Uterus (tissue), 3 donors: ENCODE measurements at regions not wholly inside any gene's neighbourhood (a gene's known extent, or its start where the extent isn't known, plus 50 kb on each side); places are given as distances from the start of the nearest gene placed in this dataset.

Source experiments
- DNase-seq, 2 donors: peaks; one replicate each; pipeline ENCODE4 v3.0.0-alpha.2; 2019 to 2020
- H3K27ac ChIP-seq, 2 donors: fragments of 200-600 bp; sonication (generic); 1 replicate in 1 of 2; 2 replicates in 1 of 2; pipeline ENCODE4 v1.5.1; 2016 to 2018
- H3K27me3 ChIP-seq, 2 donors: fragments of 200-600 bp; sonication (generic); one replicate each; pipeline ENCODE4 v1.5.1; 2018 to 2019; ENCODE audit warnings: control low read depth in 1 of 2
- H3K36me3 ChIP-seq, 2 donors: fragments of 200-600 bp; sonication (generic); one replicate each; pipeline ENCODE4 v1.5.1; 2019; ENCODE audit warnings: control low read depth in 1 of 2
- H3K4me1 ChIP-seq, 2 donors: fragments of 200-600 bp; sonication (generic); one replicate each; pipeline ENCODE4 v1.5.1; 2018 to 2019; ENCODE audit warnings: control low read depth in 1 of 2
- H3K4me3 ChIP-seq, 2 donors: fragments of 200-600 bp; sonication (generic); 1 replicate in 1 of 2; 2 replicates in 1 of 2; pipeline ENCODE4 v1.5.1; 2018 to 2019; ENCODE audit warnings: mild to moderate bottlenecking in 1 of 2
- H3K9me3 ChIP-seq, 2 donors: fragments of 200-600 bp; sonication (generic); one replicate each; pipeline ENCODE4 v1.5.1; 2019; ENCODE audit warnings: control low read depth in 1 of 2
- POLR2A ChIP-seq, 2 donors: fragments of 450-650 bp; IDR thresholded peaks; one replicate each; pipeline ENCODE4 v1.6.1; 2016; ENCODE audit warnings: antibody characterized with exemption in 2 of 2, mild to moderate bottlenecking in 1 of 2, moderate library complexity in 1 of 2
- intact Hi-C: fragments of 100-400 bp; cut with DNase I; formaldehyde crosslinking; loops from one replicate; pipeline ENCODE4 v1.15.1; 2023; ENCODE audit warnings: low total_unique reads
- TF ChIP-seq, protein P1 (sequence below), 4 experiments: fragments of 200-600 bp in 2 of 4; fragments of 450-650 bp in 2 of 4; sonication (generic) in 2 of 4; IDR thresholded peaks; one replicate each; pipeline ENCODE4 v1.5.1; 2016 to 2019; ENCODE audit warnings: antibody characterized with exemption in 4 of 4, mild to moderate bottlenecking in 2 of 4, moderate library complexity in 1 of 4
- donor health status: DM: yes; HTN: yes; CAD: no.

DNA sequence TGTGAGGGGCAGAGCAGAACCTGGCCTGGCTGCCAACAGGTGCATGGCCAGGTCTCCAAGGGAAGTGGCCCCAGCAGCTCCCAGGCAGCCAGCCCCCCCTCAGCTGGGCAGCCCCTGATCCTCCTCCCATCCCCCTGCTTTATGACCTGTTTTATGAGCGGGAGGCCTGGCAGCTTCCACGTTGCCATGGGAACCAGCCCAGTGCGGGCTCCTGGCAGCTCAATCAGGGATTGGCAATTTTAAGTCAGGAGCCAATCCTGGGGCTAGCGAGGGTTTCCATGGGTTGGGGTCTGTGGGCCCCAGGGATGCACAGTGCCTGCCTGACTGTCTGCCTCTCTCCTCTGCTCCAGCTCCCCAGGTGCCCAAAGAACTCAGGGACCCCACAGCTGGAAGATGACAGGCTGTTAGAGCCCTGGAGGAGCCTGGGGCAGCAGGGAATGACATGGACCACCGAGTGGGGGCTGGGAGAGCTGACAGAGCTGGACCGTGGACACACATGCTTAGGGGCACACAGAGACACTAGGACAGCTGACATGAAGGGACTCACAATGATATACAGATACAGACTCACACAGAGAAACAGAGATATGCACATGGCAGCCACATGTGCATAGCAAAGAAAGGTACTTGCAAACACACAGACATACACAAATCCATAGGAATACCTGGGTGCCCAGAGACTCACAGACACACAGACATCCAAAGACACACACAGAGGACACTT, 56.5 kb upstream of the SIRPA start:
- TF ChIP-seq, protein P1, sequence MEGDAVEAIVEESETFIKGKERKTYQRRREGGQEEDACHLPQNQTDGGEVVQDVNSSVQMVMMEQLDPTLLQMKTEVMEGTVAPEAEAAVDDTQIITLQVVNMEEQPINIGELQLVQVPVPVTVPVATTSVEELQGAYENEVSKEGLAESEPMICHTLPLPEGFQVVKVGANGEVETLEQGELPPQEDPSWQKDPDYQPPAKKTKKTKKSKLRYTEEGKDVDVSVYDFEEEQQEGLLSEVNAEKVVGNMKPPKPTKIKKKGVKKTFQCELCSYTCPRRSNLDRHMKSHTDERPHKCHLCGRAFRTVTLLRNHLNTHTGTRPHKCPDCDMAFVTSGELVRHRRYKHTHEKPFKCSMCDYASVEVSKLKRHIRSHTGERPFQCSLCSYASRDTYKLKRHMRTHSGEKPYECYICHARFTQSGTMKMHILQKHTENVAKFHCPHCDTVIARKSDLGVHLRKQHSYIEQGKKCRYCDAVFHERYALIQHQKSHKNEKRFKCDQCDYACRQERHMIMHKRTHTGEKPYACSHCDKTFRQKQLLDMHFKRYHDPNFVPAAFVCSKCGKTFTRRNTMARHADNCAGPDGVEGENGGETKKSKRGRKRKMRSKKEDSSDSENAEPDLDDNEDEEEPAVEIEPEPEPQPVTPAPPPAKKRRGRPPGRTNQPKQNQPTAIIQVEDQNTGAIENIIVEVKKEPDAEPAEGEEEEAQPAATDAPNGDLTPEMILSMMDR (IDR thresholded peaks at IDR 0.05): no peak
- TF ChIP-seq POLR2A (IDR thresholded peaks at IDR 0.05): no peak
- no peak overlapping the region for H3K4me3 ChIP-seq
- DNase-seq: no peak
- H3K36me3 ChIP-seq: no peaks in the 10 kb centered on the region
- intact Hi-C loops: no loop called here
- H3K9me3 ChIP-seq: no peaks in the 10 kb centered on the region
- no peak overlapping the region for H3K27ac ChIP-seq
- no peaks in the 10 kb centered on the region for H3K4me1 ChIP-seq
- no peaks in the 10 kb centered on the region for H3K27me3 ChIP-seq

DNA sequence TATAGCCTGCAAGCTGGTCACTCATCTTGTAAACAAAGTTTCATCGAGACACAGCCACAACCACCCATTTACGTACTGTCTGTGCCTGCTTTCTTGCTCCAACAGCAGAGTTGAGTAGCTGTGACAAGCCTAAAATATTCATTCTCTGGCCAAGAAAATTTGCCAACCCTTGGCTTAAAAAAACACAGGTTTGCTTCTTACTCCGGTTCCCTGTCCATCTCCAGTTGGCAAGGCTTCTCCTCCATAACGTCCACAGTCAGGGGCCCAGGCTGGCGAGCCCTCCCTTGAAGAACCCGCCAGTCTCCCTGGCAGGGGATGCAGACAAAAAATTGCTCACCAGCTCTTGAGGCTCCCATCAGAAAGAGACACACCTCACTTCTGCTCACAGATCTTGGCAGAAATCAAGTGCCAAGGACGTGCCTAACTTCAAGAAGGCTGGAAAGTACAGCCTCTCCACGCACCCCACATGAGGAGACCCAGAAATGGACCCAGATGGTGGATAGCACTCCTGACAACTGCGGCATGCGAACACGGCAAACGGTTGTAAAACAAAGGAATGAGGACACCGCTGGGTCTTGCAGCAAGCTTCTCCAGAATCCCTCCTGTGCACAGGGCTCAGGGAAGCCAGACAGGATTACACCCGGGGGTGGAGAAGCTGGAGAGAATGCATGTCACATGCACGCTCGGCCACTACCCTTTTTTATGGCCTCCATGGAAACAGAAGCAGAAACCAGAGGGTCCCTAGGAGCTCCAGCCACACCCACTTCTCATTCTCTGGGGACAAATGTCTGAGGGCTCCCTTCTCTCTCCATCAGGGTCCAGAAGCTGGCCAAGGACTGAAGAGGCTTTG, 59.8 kb upstream of the SIRPA start:
- Histone ChIP-seq H3K36me3 (no peaks in the 10 kb centered on the region), H3K27ac (no peak overlapping the region), H3K9me3 (no peaks in the 10 kb centered on the region), H3K27me3 (no peaks in the 10 kb centered on the region), H3K4me1 (no peaks in the 10 kb centered on the region), H3K4me3 (no peak overlapping the region)
- no peak for DNase-seq
- intact Hi-C loops: no loop called here
- TF ChIP-seq POLR2A (IDR thresholded peaks at IDR 0.05): no peak
- TF ChIP-seq, protein P1 (IDR thresholded peaks at IDR 0.05): no peak

GRCh38 chr20:1833728-1834726, 61.2 kb upstream of the SIRPA start:
- Histone ChIP-seq H3K4me3 (no peak overlapping the region), H3K4me1 (no peaks in the 10 kb centered on the region), H3K27ac (no peak overlapping the region), H3K27me3 (no peaks in the 10 kb centered on the region), H3K9me3 (no peaks in the 10 kb centered on the region), H3K36me3 (no peaks in the 10 kb centered on the region)
- DNase-seq: no peak
- intact Hi-C loops: no loop called here
- no peak for TF ChIP-seq POLR2A (IDR thresholded peaks at IDR 0.05)
- TF ChIP-seq, protein P1 (IDR thresholded peaks at IDR 0.05): no peak

DNA sequence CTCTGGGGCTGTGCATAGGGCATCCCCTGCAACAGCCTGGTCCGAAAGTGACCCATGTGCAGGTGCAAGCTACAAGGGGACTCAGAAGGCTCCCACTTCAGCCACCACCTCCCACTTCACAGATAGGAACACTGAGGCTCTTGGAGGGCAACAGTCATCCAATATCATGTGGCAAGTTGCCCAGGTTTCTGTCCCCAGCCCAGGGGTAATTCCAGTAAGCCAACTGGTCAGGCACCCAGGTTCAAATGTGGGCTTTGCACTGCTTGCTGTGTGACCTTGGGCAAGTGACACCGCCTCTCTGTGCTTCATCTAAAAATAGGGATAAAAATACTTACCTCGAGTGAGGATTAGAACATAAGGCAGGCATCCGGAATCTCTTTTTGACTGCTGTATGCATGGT, 62.0 kb upstream of the SIRPA start:
- H3K4me1 ChIP-seq: no peaks in the 10 kb centered on the region
- no peak overlapping the region for H3K27ac ChIP-seq
- no peaks in the 10 kb centered on the region for H3K27me3 ChIP-seq
- TF ChIP-seq, protein P1 (IDR thresholded peaks at IDR 0.05): no peak
- TF ChIP-seq POLR2A (IDR thresholded peaks at IDR 0.05): no peak
- no peaks in the 10 kb centered on the region for H3K9me3 ChIP-seq
- H3K4me3 ChIP-seq: no peak overlapping the region
- intact Hi-C loops: no loop called here
- no peak for DNase-seq
- no peaks in the 10 kb centered on the region for H3K36me3 ChIP-seq
